ENCODE measurements at regions not wholly inside any gene's neighbourhood (a gene's known extent, or its start where the extent isn't known, plus 50 kb on each side); places are given as distances from the start of the nearest gene placed in this dataset.

- no peaks in the 10 kb centered on the region for H3K27me3 ChIP-seq
- WGBS, 4 donors = 76 to 78% (median 77%) methylated on average over 2 of the region's 2 CpGs
- H3K36me3 ChIP-seq = no peaks in the 10 kb centered on the region
- H3K4me3 ChIP-seq = no peak overlapping the region
- H3K4me1 ChIP-seq = no peaks in the 10 kb centered on the region
- H3K27ac ChIP-seq = no peak overlapping the region
- TF ChIP-seq, protein P1, sequence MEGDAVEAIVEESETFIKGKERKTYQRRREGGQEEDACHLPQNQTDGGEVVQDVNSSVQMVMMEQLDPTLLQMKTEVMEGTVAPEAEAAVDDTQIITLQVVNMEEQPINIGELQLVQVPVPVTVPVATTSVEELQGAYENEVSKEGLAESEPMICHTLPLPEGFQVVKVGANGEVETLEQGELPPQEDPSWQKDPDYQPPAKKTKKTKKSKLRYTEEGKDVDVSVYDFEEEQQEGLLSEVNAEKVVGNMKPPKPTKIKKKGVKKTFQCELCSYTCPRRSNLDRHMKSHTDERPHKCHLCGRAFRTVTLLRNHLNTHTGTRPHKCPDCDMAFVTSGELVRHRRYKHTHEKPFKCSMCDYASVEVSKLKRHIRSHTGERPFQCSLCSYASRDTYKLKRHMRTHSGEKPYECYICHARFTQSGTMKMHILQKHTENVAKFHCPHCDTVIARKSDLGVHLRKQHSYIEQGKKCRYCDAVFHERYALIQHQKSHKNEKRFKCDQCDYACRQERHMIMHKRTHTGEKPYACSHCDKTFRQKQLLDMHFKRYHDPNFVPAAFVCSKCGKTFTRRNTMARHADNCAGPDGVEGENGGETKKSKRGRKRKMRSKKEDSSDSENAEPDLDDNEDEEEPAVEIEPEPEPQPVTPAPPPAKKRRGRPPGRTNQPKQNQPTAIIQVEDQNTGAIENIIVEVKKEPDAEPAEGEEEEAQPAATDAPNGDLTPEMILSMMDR (IDR thresholded peaks at IDR 0.05) = no peak
- TF ChIP-seq POLR2A (IDR thresholded peaks at IDR 0.05) = no peak
- ATAC-seq (no peak), DNase-seq (no peak)
- peaks cover 0 to 5% (median 0%) of the 10 kb centered on the region in 12 donors for H3K9me3 ChIP-seq
- intact Hi-C loops (cut with DNase I) = no loop called here
Measured at GRCh38 chr7:36002900-36003299, 150.2 kb upstream of the EEPD1 start.

DNA sequence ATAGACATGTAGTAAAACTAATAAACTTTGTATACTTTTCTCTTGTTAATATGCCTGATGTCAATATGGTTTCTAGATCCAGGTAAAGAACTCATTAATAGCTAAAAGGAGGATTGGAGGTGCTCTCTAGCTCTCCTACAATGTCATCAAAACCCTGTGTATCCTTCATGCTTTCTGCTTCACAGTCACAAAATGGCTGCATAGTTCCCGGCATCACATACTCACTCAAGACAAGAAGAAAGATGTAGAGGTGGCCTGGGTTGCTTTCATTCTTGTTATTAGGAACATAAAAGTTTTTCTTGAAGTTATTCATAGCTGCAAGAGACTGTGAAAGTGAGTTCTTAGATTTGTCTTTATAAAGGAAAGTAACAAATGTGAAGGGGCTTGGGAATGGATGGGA lies 149.7 kb upstream of the EEPD1 start:
- no peak overlapping the region for H3K27ac ChIP-seq
- intact Hi-C loops (cut with DNase I) = no loop called here
- no peaks in the 10 kb centered on the region for H3K36me3 ChIP-seq
- WGBS, 4 donors = 99 to 100% (median 100%) methylated on average over 1 of the region's 1 CpG
- DNase-seq (no peak), ATAC-seq (no peak)
- H3K27me3 ChIP-seq = no peaks in the 10 kb centered on the region
- H3K9me3 ChIP-seq = peaks cover 0 to 5% (median 0%) of the 10 kb centered on the region in 12 donors
- TF ChIP-seq, protein P1 (IDR thresholded peaks at IDR 0.05) = no peak
- no peak for TF ChIP-seq POLR2A (IDR thresholded peaks at IDR 0.05)
- no peaks in the 10 kb centered on the region for H3K4me1 ChIP-seq
- no peak overlapping the region for H3K4me3 ChIP-seq

- intact Hi-C loops (cut with DNase I) = no loop called here
- H3K9me3 ChIP-seq = peaks cover 0 to 5% (median 0%) of the 10 kb centered on the region in 12 donors
- WGBS, 4 donors = 53 to 74% (median 61%) methylated on average over 3 of the region's 3 CpGs
- H3K27me3 ChIP-seq = no peaks in the 10 kb centered on the region
- peak in 1 of 4 donors; percentile 39 for ATAC-seq
- H3K4me1 ChIP-seq = no peaks in the 10 kb centered on the region
- no peak overlapping the region for H3K27ac ChIP-seq
- TF ChIP-seq, protein P1 (IDR thresholded peaks at IDR 0.05) = no peak
- TF ChIP-seq POLR2A (IDR thresholded peaks at IDR 0.05) = no peak
- no peak overlapping the region for H3K4me3 ChIP-seq
- no peaks in the 10 kb centered on the region for H3K36me3 ChIP-seq
- no peak for DNase-seq
Measured at GRCh38 chr7:36005293-36005692, 147.8 kb upstream of the EEPD1 start.

DNA sequence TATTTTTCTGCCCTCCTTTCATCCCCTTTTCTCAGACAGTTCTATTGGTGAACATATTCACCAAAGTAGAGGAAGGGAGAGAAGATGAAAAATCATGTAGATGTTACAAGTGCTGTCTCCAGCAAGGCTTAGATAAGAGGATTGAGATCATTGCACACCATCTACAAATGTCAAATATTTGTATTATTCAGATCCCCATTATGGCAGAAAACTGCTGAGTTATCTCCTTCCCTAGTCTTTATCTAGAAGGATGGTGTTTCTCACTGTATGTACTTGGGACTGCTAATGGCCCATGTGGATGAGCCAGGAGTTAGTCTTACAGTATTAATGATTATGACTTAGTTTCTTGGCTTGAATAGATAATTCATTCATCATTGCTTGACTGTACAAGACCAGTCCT lies 147.2 kb upstream of the EEPD1 start:
- no peaks in the 10 kb centered on the region for H3K36me3 ChIP-seq
- DNase-seq (no peak), ATAC-seq (no peak)
- no peaks in the 10 kb centered on the region for H3K4me1 ChIP-seq
- H3K9me3 ChIP-seq = peaks cover 0 to 5% (median 0%) of the 10 kb centered on the region in 12 donors
- intact Hi-C loops (cut with DNase I) = no loop called here
- no peak overlapping the region for H3K4me3 ChIP-seq
- no peaks in the 10 kb centered on the region for H3K27me3 ChIP-seq
- no peak overlapping the region for H3K27ac ChIP-seq
- TF ChIP-seq, protein P1 (IDR thresholded peaks at IDR 0.05) = no peak
- TF ChIP-seq POLR2A (IDR thresholded peaks at IDR 0.05) = no peak

All from heart left ventricle (tissue), 16 donors.